Keratinocyte (primary cell): ENCODE measurements at regions not wholly inside any gene's neighbourhood (a gene's known extent, or its start where the extent isn't known, plus 50 kb on each side); places are given as distances from the start of the nearest gene placed in this dataset.

ENCODE experiments used
- DNase-seq: peaks from one replicate; pipeline ENCODE4 v3.0.0-alpha.2; 2011; ENCODE audit warnings: low read depth, missing footprints, low spot score
- FAIRE-seq: peaks from 2 replicates; lab custom pipeline; 2011; peaks lifted over from hg19 to GRCh38; lab: Jason Lieb, UNC
- H2AFZ ChIP-seq: 2 replicates; pipeline ENCODE4 v1.6.0; 2012; ENCODE audit warnings: low read length, control low read depth, inconsistent platforms; ENCODE audit not compliant: control insufficient read depth
- H3K27ac ChIP-seq: 2 replicates; pipeline ENCODE4 v1.5.1; 2011; ENCODE audit warnings: low read length; ENCODE audit not compliant: control insufficient read depth, insufficient read depth
- H3K27me3 ChIP-seq: 3 replicates; pipeline ENCODE4 v1.6.0; 2011; ENCODE audit warnings: low read length; ENCODE audit not compliant: control insufficient read depth, insufficient read depth; ENCODE audit errors: extremely low read depth
- H3K36me3 ChIP-seq, 2 experiments: 2 replicates in 1 of 2; 3 replicates in 1 of 2; pipeline ENCODE4 v1.5.1; 2011; ENCODE audit warnings: low read length in 2 of 2, mild to moderate bottlenecking in 1 of 2; ENCODE audit not compliant: control insufficient read depth in 2 of 2, insufficient read depth in 2 of 2; ENCODE audit errors: extremely low read depth in 1 of 2
- H3K4me1 ChIP-seq: 3 replicates; pipeline ENCODE4 v1.5.1; 2011; ENCODE audit warnings: low read length; ENCODE audit not compliant: control insufficient read depth, insufficient read depth; ENCODE audit errors: extremely low read depth
- H3K4me2 ChIP-seq: 3 replicates; pipeline ENCODE4 v1.6.0; 2011; ENCODE audit warnings: low read depth, low read length; ENCODE audit not compliant: control insufficient read depth, insufficient read depth; ENCODE audit errors: extremely low read depth
- H3K4me3 ChIP-seq, 3 experiments: fragments of 200-600 bp in 1 of 3; sonication (generic) in 1 of 3; 2 replicates in 2 of 3; 3 replicates in 1 of 3; pipeline ENCODE4 v1.5.1; 2011 to 2016; ENCODE audit warnings: low read length in 3 of 3, mild to moderate bottlenecking in 3 of 3, control low read depth in 2 of 3, inconsistent platforms in 1 of 3, low read depth in 1 of 3, mixed read lengths in 1 of 3, mixed run types in 1 of 3, moderate library complexity in 1 of 3; ENCODE audit not compliant: control insufficient read depth in 2 of 3, insufficient read depth in 2 of 3; ENCODE audit errors: extremely low read depth in 1 of 3
- H3K79me2 ChIP-seq: 2 replicates; pipeline ENCODE4 v1.6.0; 2012; ENCODE audit warnings: low read length; ENCODE audit not compliant: control insufficient read depth, insufficient read depth
- H3K9ac ChIP-seq: 3 replicates; pipeline ENCODE4 v1.6.0; 2011; ENCODE audit warnings: low read length; ENCODE audit not compliant: control insufficient read depth, insufficient read depth; ENCODE audit errors: extremely low read depth
- H3K9me1 ChIP-seq: 3 replicates; pipeline ENCODE4 v1.6.0; 2011; ENCODE audit warnings: low read length; ENCODE audit not compliant: control insufficient read depth, insufficient read depth; ENCODE audit errors: extremely low read depth
- H3K9me3 ChIP-seq: 2 replicates; pipeline ENCODE4 v1.5.1; 2012; ENCODE audit warnings: low read depth, low read length; ENCODE audit not compliant: control insufficient read depth
- H4K20me1 ChIP-seq: 3 replicates; pipeline ENCODE4 v1.6.0; 2011; ENCODE audit warnings: low read length; ENCODE audit not compliant: control insufficient read depth, insufficient read depth; ENCODE audit errors: extremely low read depth
- CTCF ChIP-seq, 3 experiments: IDR thresholded peaks in 1 of 3; conservative IDR thresholded peaks in 1 of 3; optimal IDR thresholded peaks in 1 of 3; 2 replicates in 2 of 3; 3 replicates in 1 of 3; pipeline versions ENCODE3 to v1.5.1; 2011; ENCODE audit warnings: low read length in 3 of 3, mild to moderate bottlenecking in 3 of 3, moderate library complexity in 2 of 3, control low read depth in 1 of 3, inconsistent platforms in 1 of 3; ENCODE audit not compliant: insufficient read depth in 2 of 3; ENCODE audit errors: extremely low read depth in 1 of 3
- EZH2 ChIP-seq: IDR thresholded peaks from one replicate; pipeline ENCODE4 v1.6.1; 2012; ENCODE audit warnings: inconsistent platforms, mild to moderate bottlenecking, low read length, moderate library complexity
- dilution Hi-C: fragments of 300-500 bp; cut with MboI; formaldehyde crosslinking; loops from one replicate; pipeline ENCODE4 v1.7.0; 2020; ENCODE audit warnings: low sequenced_read_pairs; ENCODE audit not compliant: extremely low pct_ligation_motif_present

GRCh38 chr11:37574361-37574760 lies 976.3 kb upstream of the RAG2 start:
- no peak for TF ChIP-seq EZH2
- no peak for TF ChIP-seq CTCF (optimal IDR thresholded peaks at IDR 0.05 in 1 of 3, IDR thresholded peaks at IDR 0.05 in 1 of 3, conservative IDR thresholded peaks at IDR 0.05 in 1 of 3; ENCODE audit: extremely low read depth in 1 of 3, insufficient read depth in 2 of 3, low read length in 3 of 3)
- H3K9ac ChIP-seq, result no peak overlapping the region
- no peaks in the 10 kb centered on the region for H3K27me3 ChIP-seq
- H3K4me2 ChIP-seq, result no peak overlapping the region
- H3K36me3 ChIP-seq, result no peaks in the 10 kb centered on the region
- DNase-seq (no peak), FAIRE-seq (no peak)
- H3K4me1 ChIP-seq, result no peaks in the 10 kb centered on the region
- H3K27ac ChIP-seq, result no peak overlapping the region
- no peaks in the 10 kb centered on the region for H3K79me2 ChIP-seq
- H2AFZ ChIP-seq, result no peak overlapping the region
- H3K9me1 ChIP-seq, result no peaks in the 10 kb centered on the region
- dilution Hi-C loops, result no loop called here
- no peaks in the 10 kb centered on the region for H4K20me1 ChIP-seq
- no peaks in the 10 kb centered on the region for H3K9me3 ChIP-seq
- H3K4me3 ChIP-seq, result no peak overlapping the region

GRCh38 chr11:37572491-37573171 lies 974.6 kb upstream of the RAG2 start:
- no peak for TF ChIP-seq EZH2
- no peak for TF ChIP-seq CTCF (optimal IDR thresholded peaks at IDR 0.05 in 1 of 3, IDR thresholded peaks at IDR 0.05 in 1 of 3, conservative IDR thresholded peaks at IDR 0.05 in 1 of 3; ENCODE audit: extremely low read depth in 1 of 3, insufficient read depth in 2 of 3, low read length in 3 of 3)
- H3K27me3 ChIP-seq, result no peaks in the 10 kb centered on the region
- H3K4me3 ChIP-seq, result no peak overlapping the region

More at GRCh38 chr11:37572491-37573171, 974.6 kb upstream of the RAG2 start:
- FAIRE-seq (no peak), DNase-seq (no peak)
- no peaks in the 10 kb centered on the region for H4K20me1 ChIP-seq
- no peaks in the 10 kb centered on the region for H3K9me1 ChIP-seq
- H2AFZ ChIP-seq, result no peak overlapping the region
- H3K36me3 ChIP-seq, result no peaks in the 10 kb centered on the region
- no peak overlapping the region for H3K27ac ChIP-seq
- dilution Hi-C loops, result no loop called here
- H3K9ac ChIP-seq, result no peak overlapping the region
- no peaks in the 10 kb centered on the region for H3K9me3 ChIP-seq
- no peak overlapping the region for H3K4me2 ChIP-seq
- no peaks in the 10 kb centered on the region for H3K79me2 ChIP-seq
- H3K4me1 ChIP-seq, result no peaks in the 10 kb centered on the region
